HCT116 (cell line): ENCODE measurements at regions not wholly inside any gene's neighbourhood (a gene's known extent, or its start where the extent isn't known, plus 50 kb on each side); places are given as distances from the start of the nearest gene placed in this dataset.
"Not testable (repeated sequence)": the region's sequence is repeated elsewhere in the genome, so short reads cannot be mapped to it uniquely, and the experiment has no call there.

Experiments used
- ATAC-seq: fragments of 200-7000 bp; cut with Tn5 transposase; 2 replicates; pipeline ENCODE4 v1.9.1; 2020; ENCODE audit warnings: mild to moderate bottlenecking, moderate library complexity
- BruUV-seq: library from RNA; stranded (reverse); fragments of 400-500 nt; replicated peaks from 2 replicates; lab custom pipeline; 2021; lab: Mats Ljungman, UMichigan
- CTCF ChIA-PET: fragments of 300-600 bp; sonication (Branson Sonifier 250); formaldehyde crosslinking; loops from one replicate; lab custom pipeline; 2021; ENCODE audit warnings: antibody characterized with exemption; lab: Charles Lee
- POLR2A ChIA-PET: fragments of 300-600, 350-600 bp; sonication (Branson Sonifier 250); formaldehyde crosslinking; loops from one replicate; lab custom pipeline; 2021; ENCODE audit warnings: antibody characterized with exemption; lab: Charles Lee
- RAD21 ChIA-PET, 2 experiments: fragments of 300-600 bp; sonication (Branson Sonifier 250); formaldehyde crosslinking; loops; one replicate each; lab custom pipeline; 2023; ENCODE audit warnings: low total read pairs in 2 of 2; ENCODE audit not compliant: uncharacterized antibody in 2 of 2, unreplicated experiment in 2 of 2, low non-redundant PET in 1 of 2; lab: Charles Lee
- DNase-seq: peaks from one replicate; pipeline ENCODE4 v3.0.0-alpha.2; 2010; ENCODE audit warnings: low read depth, low spot score
- H2AFZ ChIP-seq: fragments of 200-600 bp; shearing (Covaris generic), sonication (generic); 2 replicates; pipeline ENCODE4 v1.6.1; 2017; ENCODE audit warnings: low read depth, mixed run types, mixed read lengths, antibody characterized with exemption, low read length; ENCODE audit not compliant: poor library complexity, severe bottlenecking
- H3K27ac ChIP-seq: 2 replicates; pipeline ENCODE4 v1.5.1; 2012; ENCODE audit warnings: low read depth, low read length
- H3K27me3 ChIP-seq: fragments of 200-600 bp; sonication (generic); 2 replicates; pipeline ENCODE4 v1.6.1; 2016; ENCODE audit warnings: mixed run types, low read length, mixed read lengths; ENCODE audit not compliant: insufficient read depth
- H3K36me3 ChIP-seq, 2 experiments: fragments of 200-500 bp in 1 of 2; fragments of 200-600 bp in 1 of 2; sonication (Bioruptor generic) in 1 of 2; sonication (generic) in 1 of 2; 2 replicates each; pipeline versions ENCODE4 v1.5.1 to v1.6.1; 2014 to 2016; ENCODE audit warnings: low read length in 2 of 2, inconsistent platforms in 1 of 2, mixed read lengths in 1 of 2, mixed run types in 1 of 2; ENCODE audit not compliant: insufficient read depth in 2 of 2, control insufficient read depth in 1 of 2
- H3K4me1 ChIP-seq, 2 experiments: fragments of 200-600 bp in 1 of 2; sonication (generic) in 1 of 2; 2 replicates each; pipeline versions ENCODE4 v1.5.1 to v1.6.1; 2012 to 2017; ENCODE audit warnings: low read length in 2 of 2, inconsistent platforms in 1 of 2, mild to moderate bottlenecking in 1 of 2, mixed read lengths in 1 of 2, mixed run types in 1 of 2, moderate library complexity in 1 of 2; ENCODE audit not compliant: insufficient read depth in 2 of 2, control insufficient read depth in 1 of 2
- H3K4me2 ChIP-seq: fragments of 200-600 bp; sonication (generic); 2 replicates; pipeline ENCODE4 v1.6.1; 2017; ENCODE audit warnings: mixed run types, low read length, mixed read lengths
- H3K4me3 ChIP-seq, 2 experiments: fragments of 200-600 bp in 1 of 2; sonication (generic) in 1 of 2; replicated peaks in 1 of 2; 2 replicates each; pipeline ENCODE4 v1.5.1; 2011 to 2016; ENCODE audit warnings: low read length in 2 of 2, control low read depth in 1 of 2, low read depth in 1 of 2, mild to moderate bottlenecking in 1 of 2, mixed read lengths in 1 of 2, mixed run types in 1 of 2
- H3K79me2 ChIP-seq: fragments of 200-600 bp; sonication (generic); 2 replicates; pipeline ENCODE4 v1.6.1; 2017; ENCODE audit warnings: mild to moderate bottlenecking, mixed run types, low read length, moderate library complexity, mixed read lengths; ENCODE audit not compliant: insufficient read depth
- H3K9ac ChIP-seq: fragments of 200-600 bp; sonication (generic); 2 replicates; pipeline ENCODE4 v1.6.1; 2016; ENCODE audit warnings: low read length, mixed read lengths
- H3K9me2 ChIP-seq: fragments of 200-600 bp; sonication (generic), shearing (Covaris generic); 2 replicates; pipeline ENCODE4 v1.6.1; 2017; ENCODE audit warnings: mixed run types, mild to moderate bottlenecking, moderate library complexity; ENCODE audit not compliant: insufficient read depth
- H3K9me3 ChIP-seq, 2 experiments: fragments of 200-500 bp in 1 of 2; fragments of 200-600 bp in 1 of 2; sonication (Bioruptor generic) in 1 of 2; sonication (generic) in 1 of 2; 2 replicates each; pipeline ENCODE4 v1.6.1; 2014 to 2017; ENCODE audit warnings: low read length in 2 of 2, mixed read lengths in 2 of 2, inconsistent platforms in 1 of 2, low read depth in 1 of 2, mild to moderate bottlenecking in 1 of 2, mixed run types in 1 of 2, moderate library complexity in 1 of 2; ENCODE audit not compliant: control insufficient read depth in 1 of 2, insufficient read depth in 1 of 2
- H4K20me1 ChIP-seq: fragments of 200-600 bp; sonication (generic), shearing (Covaris generic); 2 replicates; pipeline ENCODE4 v1.6.1; 2017; ENCODE audit warnings: mixed run types, mild to moderate bottlenecking, moderate library complexity; ENCODE audit not compliant: insufficient read depth
- CTCF ChIP-seq, 3 experiments: fragments of 200-600 bp in 1 of 3; sonication (generic) in 1 of 3; IDR thresholded peaks in 2 of 3; conservative IDR thresholded peaks in 1 of 3; 2 replicates each; pipeline ENCODE4 v1.5.1; 2012 to 2017; ENCODE audit warnings: low read depth in 2 of 3, low read length in 2 of 3, antibody characterized with exemption in 1 of 3, borderline replicate concordance in 1 of 3, control low read depth in 1 of 3, mild to moderate bottlenecking in 1 of 3, mixed read lengths in 1 of 3, mixed run types in 1 of 3, moderate library complexity in 1 of 3; ENCODE audit not compliant: insufficient read depth in 1 of 3
- RAD21 ChIP-seq: IDR thresholded peaks from 2 replicates; pipeline ENCODE4 v1.6.1; 2012; ENCODE audit warnings: low read depth, mild to moderate bottlenecking
- intact Hi-C: fragments of 100-400 bp; cut with micrococcal nuclease; formaldehyde crosslinking; loops from 2 replicates; pipeline ENCODE4 v1.10.0; 2022

DNA sequence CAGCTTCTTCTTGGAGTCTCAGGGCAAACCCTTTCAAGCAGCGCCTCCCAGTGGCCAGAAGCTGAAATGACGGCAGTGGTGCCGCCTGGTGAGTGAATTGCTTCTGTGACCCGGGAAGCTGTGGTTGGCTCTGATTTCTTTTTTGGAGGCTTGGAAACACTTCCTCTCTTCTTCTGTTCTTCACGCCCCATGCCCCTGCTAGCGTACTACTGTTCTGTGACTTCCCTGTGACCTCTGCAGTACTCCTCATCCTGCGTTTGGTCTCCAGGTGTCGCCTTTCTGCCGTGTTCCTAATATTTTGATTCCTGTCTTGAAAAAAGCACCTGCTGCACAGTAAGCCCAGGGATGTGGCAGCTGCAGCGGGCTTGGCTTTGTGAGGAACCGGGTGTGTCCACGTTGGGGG is 176.4 kb downstream of the ADRA2C start:
- H3K9me2 ChIP-seq, H3K79me2 ChIP-seq, H2AFZ ChIP-seq, H3K36me3 ChIP-seq, H3K4me1 ChIP-seq, BruUV-seq, H3K4me3 ChIP-seq, H4K20me1 ChIP-seq, H3K27me3 ChIP-seq, H3K27ac ChIP-seq, H3K9ac ChIP-seq: not testable (repeated sequence)
- intact Hi-C loops = loop anchor here (10.0 kb wide), 1 partner anchor 148 kb away; no protein-coding TSS in a partner anchor
- DNase-seq (peak; percentile 29), ATAC-seq (0 out of 2 replicates have a peak, but pooled peaks have one; percentile 25)
- peak overlapping the region; percentile 21; the same call in 1 of the 2 replicates for H3K4me2 ChIP-seq
- CTCF ChIA-PET = interaction anchor here (0.6 to 1.6 kb wide), 6 partner anchors 13 to 837 kb away, joined by 3 to 7 read pairs (median 4); no protein-coding TSS in a partner anchor
- peak; percentile 37 to 66 (median 50); a peak in 4 of 6 replicates for TF ChIP-seq CTCF (IDR thresholded peaks at IDR 0.05 in 2 of 3, conservative IDR thresholded peaks at IDR 0.05 in 1 of 3; ENCODE audit: borderline replicate concordance in 1 of 3, insufficient read depth in 1 of 3, low read depth in 2 of 3, low read length in 2 of 3)
- TF ChIP-seq RAD21 = peak; percentile 55
- TF ChIP-seq, all 23 proteins: peak for 2; not testable (repeated sequence) for 21
- H3K9me3 ChIP-seq, POLR2A ChIA-PET, RAD21 ChIA-PET: not testable (repeated sequence)

- ATAC-seq, BruUV-seq, H3K9ac ChIP-seq, POLR2A ChIA-PET, H3K79me2 ChIP-seq, RAD21 ChIA-PET, H3K4me2 ChIP-seq, H3K4me1 ChIP-seq, H2AFZ ChIP-seq, DNase-seq, H3K9me3 ChIP-seq, H3K27me3 ChIP-seq, H3K27ac ChIP-seq, H3K36me3 ChIP-seq, H3K4me3 ChIP-seq, H4K20me1 ChIP-seq, H3K9me2 ChIP-seq: not testable (repeated sequence)
- intact Hi-C loops = loop anchor here (10.0 kb wide), 1 partner anchor 148 kb away; no protein-coding TSS in a partner anchor
- CTCF ChIA-PET = interaction anchor here (0.6 to 1.6 kb wide), 6 partner anchors 13 to 837 kb away, joined by 3 to 7 read pairs (median 4); no protein-coding TSS in a partner anchor
Observed at GRCh38 chr4:3943051-3943450, 176.9 kb downstream of the ADRA2C start.
